ENCODE measurements at regions not wholly inside any gene's neighbourhood (a gene's known extent, or its start where the extent isn't known, plus 50 kb on each side); places are given as distances from the start of the nearest gene placed in this dataset.

GRCh38 chr5:168126606-168127005, 164.8 kb upstream of the WWC1 start:
- Histone ChIP-seq H3K9me3 (no peaks in the 10 kb centered on the region), H3K27me3 (no peaks in the 10 kb centered on the region), H3K36me3 (no peaks in the 10 kb centered on the region), H3K27ac (no peak overlapping the region), H3K4me1 (no peaks in the 10 kb centered on the region), H3K4me3 (no peak overlapping the region)
- in situ Hi-C loops (cut with MboI; ENCODE audit: low pct_ligation_motif_present in 1 of 4, low pct_unique_long_range_greater_than_20kb in 1 of 4, low sequenced_read_pairs in 3 of 4) = loop anchor here in 1 of 4 donors (10.0 kb wide), 1 partner anchor 88 kb away; no protein-coding TSS in a partner anchor
- intact Hi-C loops (cut with DNase I; ENCODE audit: low total_unique reads) = no loop called here
- no peak for DNase-seq
- WGBS, 2 donors (ENCODE audit: low coverage in 1 of 2) = 92 to 95% methylated on average over 5 to 15 of the region's 15 CpGs
- TF ChIP-seq POLR2A (IDR thresholded peaks at IDR 0.05) = no peak
- no peak for TF ChIP-seq EP300 (IDR thresholded peaks at IDR 0.05; ENCODE audit: low read depth)
- TF ChIP-seq CTCF (IDR thresholded peaks at IDR 0.05) = no peak
- TF ChIP-seq POLR2AphosphoS5 (IDR thresholded peaks at IDR 0.05) = no peak

GRCh38 chr5:168128111-168128510, 163.3 kb upstream of the WWC1 start:
- no peak for DNase-seq
- intact Hi-C loops (cut with DNase I; ENCODE audit: low total_unique reads) (no loop called here), in situ Hi-C loops (cut with MboI; ENCODE audit: low pct_ligation_motif_present in 1 of 4, low pct_unique_long_range_greater_than_20kb in 1 of 4, low sequenced_read_pairs in 3 of 4) (loop anchor here in 1 of 4 donors (10.0 kb wide), 1 partner anchor 87 kb away; no protein-coding TSS in a partner anchor)
- WGBS, 2 donors (ENCODE audit: low coverage in 1 of 2) = 75 to 89% methylated on average over 2 to 7 of the region's 7 CpGs
- TF ChIP-seq POLR2AphosphoS5 (IDR thresholded peaks at IDR 0.05) = no peak
- no peak for TF ChIP-seq EP300 (IDR thresholded peaks at IDR 0.05; ENCODE audit: low read depth)
- TF ChIP-seq CTCF (IDR thresholded peaks at IDR 0.05) = no peak
- TF ChIP-seq POLR2A (IDR thresholded peaks at IDR 0.05) = no peak
- Histone ChIP-seq H3K27ac (no peak overlapping the region), H3K36me3 (no peaks in the 10 kb centered on the region), H3K4me1 (no peaks in the 10 kb centered on the region), H3K9me3 (no peaks in the 10 kb centered on the region), H3K4me3 (no peak overlapping the region), H3K27me3 (no peaks in the 10 kb centered on the region)

- in situ Hi-C loops (cut with MboI; ENCODE audit: low pct_ligation_motif_present in 1 of 4, low pct_unique_long_range_greater_than_20kb in 1 of 4, low sequenced_read_pairs in 3 of 4) = loop anchor here in 1 of 4 donors (10.0 kb wide), 1 partner anchor 86 kb away; no protein-coding TSS in a partner anchor
- no peak for DNase-seq
- H3K27me3 ChIP-seq = no peaks in the 10 kb centered on the region
- 47 to 49% methylated on average over 8 of the region's 8 CpGs for WGBS, 2 donors (ENCODE audit: low coverage in 1 of 2)
- H3K36me3 ChIP-seq = no peaks in the 10 kb centered on the region
- intact Hi-C loops (cut with DNase I; ENCODE audit: low total_unique reads) = no loop called here
- TF ChIP-seq CTCF (IDR thresholded peaks at IDR 0.05) (no peak), POLR2AphosphoS5 (IDR thresholded peaks at IDR 0.05) (no peak), POLR2A (IDR thresholded peaks at IDR 0.05) (no peak), EP300 (IDR thresholded peaks at IDR 0.05; ENCODE audit: low read depth) (no peak)
- no peak overlapping the region for H3K4me3 ChIP-seq
- no peak overlapping the region for H3K27ac ChIP-seq
- H3K9me3 ChIP-seq = no peaks in the 10 kb centered on the region
- no peaks in the 10 kb centered on the region for H3K4me1 ChIP-seq
Observed at GRCh38 chr5:168128557-168128956, 162.9 kb upstream of the WWC1 start.

GRCh38 chr5:168131519-168131918, 159.9 kb upstream of the WWC1 start:
- Histone ChIP-seq H3K27me3 (no peaks in the 10 kb centered on the region), H3K4me3 (no peak overlapping the region), H3K27ac (no peak overlapping the region), H3K36me3 (no peaks in the 10 kb centered on the region), H3K9me3 (no peaks in the 10 kb centered on the region), H3K4me1 (peaks cover 0 to 2% (median under 1%) of the 10 kb centered on the region in 4 donors)
- DNase-seq = no peak
- in situ Hi-C loops (cut with MboI; ENCODE audit: low pct_ligation_motif_present in 1 of 4, low pct_unique_long_range_greater_than_20kb in 1 of 4, low sequenced_read_pairs in 3 of 4) = no loop called here
- intact Hi-C loops (cut with DNase I; ENCODE audit: low total_unique reads) = no loop called here
- TF ChIP-seq EP300 (IDR thresholded peaks at IDR 0.05; ENCODE audit: low read depth) (no peak), POLR2AphosphoS5 (IDR thresholded peaks at IDR 0.05) (no peak), CTCF (IDR thresholded peaks at IDR 0.05) (no peak), POLR2A (IDR thresholded peaks at IDR 0.05) (no peak)
- 92 to 93% methylated on average over 3 of the region's 3 CpGs for WGBS, 2 donors (ENCODE audit: low coverage in 1 of 2)

All from transverse colon (tissue), 4 donors.